BJ (cell line): ENCODE measurements at regions not wholly inside any gene's neighbourhood (a gene's known extent, or its start where the extent isn't known, plus 50 kb on each side); places are given as distances from the start of the nearest gene placed in this dataset.

Experiments
- CTCF ChIA-PET: fragments of 350-600 bp; formaldehyde crosslinking; extraction: SDS; loops from one replicate; lab custom pipeline; 2021; ENCODE audit warnings: antibody characterized with exemption, inconsistent platforms; lab: Yijun Ruan, JAX
- POLR2A ChIA-PET: fragments of 300-600 bp; sonication (Branson Sonifier 250); formaldehyde crosslinking; extraction: SDS; loops from one replicate; lab custom pipeline; 2021; ENCODE audit warnings: antibody characterized with exemption; lab: Charles Lee
- DNase-seq: peaks from one replicate; pipeline ENCODE4 v3.0.0-alpha.2; 2011; ENCODE audit warnings: low read depth
- H3K27me3 ChIP-seq: 2 replicates; pipeline ENCODE4 v1.6.0; 2011; ENCODE audit warnings: low read length; ENCODE audit not compliant: control insufficient read depth, insufficient read depth
- H3K36me3 ChIP-seq: 2 replicates; pipeline ENCODE4 v1.5.1; 2011; ENCODE audit warnings: low read length; ENCODE audit not compliant: control insufficient read depth, insufficient read depth
- H3K4me3 ChIP-seq: 2 replicates; pipeline ENCODE4 v1.5.1; 2011; ENCODE audit warnings: low read depth, mild to moderate bottlenecking, control low read depth, low read length
- CTCF ChIP-seq: IDR thresholded peaks from 2 replicates; pipeline ENCODE4 v1.5.1; 2011; ENCODE audit warnings: low read depth, mild to moderate bottlenecking, control low read depth, inconsistent platforms, low read length, moderate library complexity; ENCODE audit not compliant: insufficient read depth

GRCh38 chr13:61761690-61762089, 346.0 kb upstream of the PCDH20 start:
- POLR2A ChIA-PET: no interaction called here
- Histone ChIP-seq H3K36me3 (no peaks in the 10 kb centered on the region), H3K27me3 (no peaks in the 10 kb centered on the region), H3K4me3 (no peak overlapping the region)
- CTCF ChIA-PET: no interaction called here
- no peak for TF ChIP-seq CTCF
- DNase-seq: no peak

GRCh38 chr13:61760102-61760501, 344.5 kb upstream of the PCDH20 start:
- H3K27me3 ChIP-seq: no peaks in the 10 kb centered on the region
- H3K4me3 ChIP-seq: no peak overlapping the region
- TF ChIP-seq CTCF: no peak
- ChIA-PET CTCF (no interaction called here), POLR2A (no interaction called here)
- H3K36me3 ChIP-seq: no peaks in the 10 kb centered on the region
- no peak for DNase-seq

- no peak for DNase-seq
- ChIA-PET POLR2A (no interaction called here), CTCF (interaction anchor here (1.2 kb wide), 1 partner anchor 14 kb away, joined by 3 read pairs; no protein-coding TSS in a partner anchor)
- no peak overlapping the region for H3K4me3 ChIP-seq
- no peak for TF ChIP-seq CTCF
- no peaks in the 10 kb centered on the region for H3K36me3 ChIP-seq
- no peaks in the 10 kb centered on the region for H3K27me3 ChIP-seq
Measured at GRCh38 chr13:61756031-61756430, 340.4 kb upstream of the PCDH20 start.

GRCh38 chr13:61751039-61751438, 335.4 kb upstream of the PCDH20 start:
- POLR2A ChIA-PET: no interaction called here
- no peaks in the 10 kb centered on the region for H3K36me3 ChIP-seq
- no peaks in the 10 kb centered on the region for H3K27me3 ChIP-seq
- TF ChIP-seq CTCF: no peak
- no peak overlapping the region for H3K4me3 ChIP-seq
- DNase-seq: no peak
- CTCF ChIA-PET: no interaction called here

GRCh38 chr13:61738236-61738750, 322.6 kb upstream of the PCDH20 start:
- no peak for TF ChIP-seq CTCF
- H3K27me3 ChIP-seq: no peaks in the 10 kb centered on the region

More at GRCh38 chr13:61738236-61738750, 322.6 kb upstream of the PCDH20 start:
- Histone ChIP-seq H3K36me3 (no peaks in the 10 kb centered on the region), H3K4me3 (no peak overlapping the region)
- ChIA-PET CTCF (no interaction called here), POLR2A (no interaction called here)
- no peak for DNase-seq
